Suppressor macrophage (primary cell): ENCODE measurements at regions not wholly inside any gene's neighbourhood (a gene's known extent, or its start where the extent isn't known, plus 50 kb on each side); places are given as distances from the start of the nearest gene placed in this dataset.
"Not testable (repeated sequence)": the region's sequence is repeated elsewhere in the genome, so short reads cannot be mapped to it uniquely, and the experiment has no call there.

Source experiments
- DNase-seq, 4 experiments: peaks; one replicate each; pipeline ENCODE4 v3.0.0-alpha.2; 2020 to 2022

- no peak for DNase-seq
Measured at GRCh38 chr20:41783423-41784208, 165.4 kb upstream of the CHD6 start.

DNA sequence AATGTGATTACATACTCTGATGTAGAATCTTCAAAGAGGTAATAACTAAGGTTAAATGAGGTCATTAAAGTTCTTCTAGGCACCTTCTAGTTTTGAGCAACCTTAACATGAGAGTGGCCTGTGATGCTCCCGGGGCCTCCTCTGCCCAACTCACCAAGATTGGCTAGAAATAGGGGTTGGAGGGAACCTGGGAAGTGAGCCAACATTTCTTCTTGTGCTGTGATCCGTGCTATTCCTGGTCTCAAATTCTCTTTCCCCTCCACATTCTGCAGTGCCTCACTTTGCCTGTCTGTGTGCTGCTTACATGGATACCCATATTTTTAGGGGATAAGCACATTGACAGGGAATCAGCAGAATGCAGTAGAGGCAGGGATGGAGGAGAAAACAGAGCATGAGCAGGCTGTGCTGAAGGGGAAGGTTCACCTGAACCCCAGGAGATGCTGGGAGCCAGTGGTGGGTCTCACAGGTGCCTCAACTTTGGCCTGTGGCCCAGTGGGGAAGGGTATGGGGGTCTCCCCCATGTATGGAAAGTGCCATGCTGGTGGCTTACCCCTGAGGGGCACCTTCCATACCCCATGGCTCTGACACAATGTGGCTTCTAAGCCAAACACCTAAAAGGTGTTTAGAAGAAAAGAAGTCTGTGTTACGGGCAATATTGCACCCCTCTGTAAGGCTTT is 164.7 kb upstream of the CHD6 start:
- no peak for DNase-seq

DNA sequence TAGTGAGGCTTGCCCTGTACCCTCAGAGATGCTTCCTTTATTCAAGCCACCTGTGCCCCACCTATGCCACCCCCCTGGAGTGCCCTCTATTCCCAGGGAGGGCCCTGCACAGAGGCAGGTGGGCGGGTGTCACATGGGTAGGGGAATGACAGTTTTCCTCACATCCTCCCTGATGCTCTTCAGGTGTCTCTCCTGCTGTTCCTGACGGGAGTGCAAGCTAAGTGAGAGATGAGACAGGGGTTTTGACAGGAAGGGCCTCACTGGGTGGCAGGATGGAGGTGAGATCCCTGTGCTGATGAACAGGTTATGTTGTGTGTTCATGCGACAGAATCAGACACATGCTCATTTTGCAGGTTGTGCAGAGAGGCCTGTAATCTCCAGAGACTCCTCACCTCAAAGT is 164.1 kb upstream of the CHD6 start:
- no peak for DNase-seq

GRCh38 chr20:41776421-41776820 is 158.2 kb upstream of the CHD6 start:
- no peak for DNase-seq

DNA sequence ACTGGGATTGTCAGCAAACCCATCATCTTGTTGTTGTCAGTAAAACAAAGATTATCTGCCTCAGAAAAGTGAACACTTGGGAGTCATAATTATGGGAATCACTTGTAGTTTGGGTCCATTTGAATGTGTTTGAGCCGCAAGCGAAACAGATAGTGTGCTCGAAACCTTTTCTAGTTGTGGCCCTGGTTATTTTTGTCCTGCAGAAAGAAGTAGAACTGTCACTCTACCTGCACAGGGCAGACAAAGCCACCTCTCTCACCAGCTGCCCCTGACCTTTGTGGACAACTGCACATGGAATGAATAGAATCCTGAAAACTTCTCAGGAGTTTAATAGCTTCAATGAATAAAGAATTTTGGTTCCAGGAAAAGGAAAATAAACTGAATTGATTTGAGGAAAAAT is 156.1 kb upstream of the CHD6 start:
- DNase-seq, result no peak

- no peak for DNase-seq
Measured at GRCh38 chr20:41770965-41771364, 152.8 kb upstream of the CHD6 start.

DNA sequence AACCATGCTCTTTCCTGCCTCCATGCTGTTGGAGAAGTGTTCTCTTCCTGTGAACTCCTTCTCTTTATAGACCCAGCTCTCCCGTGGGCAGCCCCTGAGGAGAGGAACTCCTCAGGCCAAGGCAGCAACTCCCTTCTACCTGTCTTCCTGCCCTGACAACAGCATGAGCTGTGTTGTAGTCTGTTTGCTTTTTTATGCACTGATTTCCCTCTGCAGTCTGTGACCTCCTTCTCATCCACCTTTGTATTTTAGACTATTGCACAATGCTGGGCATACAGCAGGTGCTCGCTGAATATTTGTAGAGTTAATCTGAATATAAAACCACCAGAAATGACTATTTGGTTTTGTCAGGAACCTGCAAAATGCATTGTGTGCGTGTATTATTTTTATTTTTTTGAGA is 152.2 kb upstream of the CHD6 start:
- no peak for DNase-seq

DNA sequence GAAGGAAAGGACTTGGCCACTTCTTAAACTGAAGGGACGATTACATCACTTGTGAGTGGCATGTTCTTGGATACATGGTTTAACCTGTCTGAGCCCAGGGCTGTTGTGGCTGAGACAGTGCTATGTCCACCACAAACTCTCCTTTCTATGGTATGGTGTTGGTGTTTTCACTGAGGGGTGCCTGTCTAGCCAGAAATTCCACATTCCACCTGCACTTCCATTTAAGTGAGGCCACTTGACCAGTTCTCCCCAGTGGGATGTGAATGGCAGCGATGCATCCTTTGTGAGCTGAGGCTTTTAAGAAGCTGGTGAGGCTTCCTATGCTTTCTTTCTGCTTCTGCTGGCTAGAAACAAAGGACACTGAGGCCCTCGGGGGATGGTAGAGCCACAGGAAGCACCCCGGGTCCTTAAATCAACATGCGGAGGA is 151.4 kb upstream of the CHD6 start:
- DNase-seq, result no peak

DNA sequence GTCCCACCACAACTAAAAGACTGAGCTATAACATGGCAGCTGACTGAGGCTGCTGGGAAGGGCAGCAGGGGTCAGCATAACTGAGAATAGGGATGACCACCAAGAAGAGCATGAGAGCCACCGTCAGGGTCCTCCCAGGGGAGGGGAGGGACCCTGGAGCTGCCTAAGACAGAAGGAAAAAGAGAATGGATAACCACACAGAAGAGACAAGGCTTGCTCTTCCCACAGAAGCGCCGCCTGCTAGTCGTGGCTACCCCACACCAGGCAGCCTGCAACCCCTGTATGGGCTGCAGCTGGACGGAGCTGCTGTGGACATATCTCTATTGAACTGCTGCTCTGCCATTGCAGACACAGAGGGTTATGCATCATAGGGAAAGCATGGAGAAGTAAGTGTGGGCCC is 132.0 kb upstream of the CHD6 start:
- DNase-seq, result no peak

DNA sequence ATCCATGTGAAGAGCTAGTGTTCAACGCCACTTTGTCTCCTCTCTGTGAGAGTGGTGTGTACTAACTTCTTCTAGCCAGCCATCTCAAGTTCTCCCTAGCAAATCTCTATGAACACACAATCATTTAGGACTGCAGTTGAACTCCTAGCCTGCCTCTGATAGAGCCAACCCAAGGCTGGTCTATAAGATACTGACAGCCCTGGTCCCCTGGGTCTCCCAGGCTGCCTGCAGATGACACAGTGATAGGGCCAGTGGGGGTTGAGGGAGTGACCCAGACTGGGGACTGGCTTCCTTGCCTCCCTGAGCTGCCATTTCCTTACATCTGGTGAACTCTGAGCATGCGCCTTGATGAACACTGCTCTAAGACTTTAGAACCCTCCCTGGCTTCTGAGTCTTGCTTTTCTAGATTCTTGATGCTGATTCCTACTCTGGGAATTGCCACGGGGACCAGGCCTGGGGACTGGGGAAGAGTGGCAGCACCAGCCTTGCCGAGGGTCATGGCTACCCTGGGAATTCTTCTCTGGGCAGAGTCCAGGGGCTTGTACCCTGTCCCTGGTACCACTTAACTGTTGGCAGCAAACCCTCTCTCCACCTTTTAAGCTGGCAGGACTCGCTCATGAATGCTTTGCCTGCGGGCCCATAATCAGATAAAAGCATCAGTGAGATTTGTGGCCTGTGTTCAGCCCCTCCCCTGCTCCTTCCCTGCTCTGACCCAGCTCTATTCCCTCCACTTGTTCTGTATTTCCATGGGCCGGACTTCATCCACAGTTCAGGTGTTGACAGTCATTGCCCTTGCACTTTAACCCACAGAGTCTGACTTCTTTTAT is 130.8 kb upstream of the CHD6 start:
- DNase-seq, result no peak

DNA sequence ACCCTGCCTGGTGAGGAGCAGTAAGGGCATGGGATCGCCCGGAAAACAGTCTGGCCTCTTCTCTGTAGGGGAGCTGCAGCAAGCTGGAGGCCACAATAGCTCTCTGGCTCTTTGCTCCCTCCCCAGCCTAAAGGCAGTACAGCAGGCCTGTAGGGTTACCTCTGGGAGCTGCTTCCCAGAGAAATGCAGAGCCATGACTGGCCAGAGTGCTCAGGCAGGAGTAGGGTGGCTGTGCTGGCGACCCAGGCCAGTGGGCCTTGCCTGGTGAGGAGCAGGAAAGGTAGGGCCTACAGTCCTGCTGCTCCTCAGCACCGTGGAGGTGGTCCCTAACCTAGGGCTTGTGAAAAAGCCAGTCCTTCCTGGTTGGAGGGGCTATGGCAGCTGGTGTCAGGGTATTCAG is 129.9 kb upstream of the CHD6 start:
- no peak for DNase-seq

GRCh38 chr20:41747226-41747625 is 129.0 kb upstream of the CHD6 start:
- no peak for DNase-seq

- DNase-seq, result no peak
Measured at GRCh38 chr20:41746635-41747034, 128.5 kb upstream of the CHD6 start.

DNA sequence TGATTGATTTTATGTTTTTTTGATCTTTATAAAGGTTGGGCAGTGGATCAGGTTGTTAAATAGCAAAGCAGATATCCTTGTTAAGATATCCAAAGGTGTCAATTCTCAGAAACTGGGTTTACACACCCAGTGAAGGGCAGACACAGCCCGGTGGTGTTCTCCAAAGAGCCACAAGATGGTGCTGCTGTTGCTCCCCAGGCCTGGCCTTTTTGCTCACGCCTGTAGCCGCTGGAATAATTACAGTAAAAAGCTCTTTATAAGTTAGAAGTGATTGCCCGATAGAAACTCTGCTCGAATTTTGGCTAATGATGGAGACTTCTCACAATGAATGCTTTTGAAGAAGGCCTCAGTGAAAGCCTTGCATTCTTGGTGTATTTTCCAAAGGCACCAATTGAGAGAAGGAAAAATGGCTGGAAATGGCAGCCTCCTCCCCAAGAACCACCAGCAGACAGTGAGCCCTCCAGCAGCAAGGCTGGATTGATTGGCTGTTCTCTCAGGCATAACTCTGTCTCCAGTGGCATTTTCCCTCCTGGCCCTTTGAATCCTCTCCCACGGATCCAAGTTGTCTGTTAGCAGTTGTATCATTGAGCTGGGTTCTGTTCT is 120.5 kb upstream of the CHD6 start:
- DNase-seq, result peak; percentile 44 to 69 (median 56)

DNA sequence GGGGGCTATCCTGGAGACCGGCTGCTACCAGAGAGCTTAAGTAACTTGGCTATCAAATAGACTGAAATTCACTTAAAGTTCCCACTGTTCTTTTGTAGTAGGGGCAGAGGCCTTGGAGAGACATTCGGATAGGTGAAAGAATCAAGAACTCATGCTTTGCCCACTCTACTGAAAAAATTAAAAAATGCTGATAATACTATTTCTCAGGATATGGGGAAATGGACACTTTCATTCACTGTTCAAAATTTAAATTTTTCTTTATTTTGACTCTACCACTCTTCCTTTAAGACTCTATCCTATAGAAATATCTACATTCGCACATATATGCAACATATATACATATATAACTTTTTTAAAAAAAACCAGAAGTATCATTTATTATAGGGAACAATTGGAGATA is 117.8 kb upstream of the CHD6 start:
- no peak for DNase-seq

GRCh38 chr20:41734506-41734945 is 116.3 kb upstream of the CHD6 start:
- DNase-seq, result peak; percentile 46 to 66 (median 58)

DNA sequence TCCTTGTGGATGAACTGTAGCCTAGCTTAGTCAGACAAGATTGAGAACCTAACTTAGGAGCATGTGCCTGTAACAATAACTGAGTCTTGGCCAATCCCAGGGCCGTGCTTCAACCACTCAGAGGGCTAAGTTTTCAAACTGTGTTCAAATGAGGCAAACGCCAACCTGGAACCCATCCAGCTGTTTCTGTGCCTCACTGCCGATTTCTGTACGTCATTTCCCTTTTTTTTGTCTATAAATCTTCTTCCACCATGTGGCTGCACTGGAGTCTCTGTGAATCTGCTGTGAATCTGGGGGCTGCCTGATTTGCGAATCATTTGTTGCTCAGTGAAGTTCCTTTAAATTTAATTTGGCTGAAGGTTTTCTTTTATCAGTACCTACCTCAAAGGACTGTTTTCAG is 115.0 kb upstream of the CHD6 start:
- peak; percentile 20 to 43 (median 29) for DNase-seq

GRCh38 chr20:41731198-41731597 is 113.0 kb upstream of the CHD6 start:
- not testable (repeated sequence) for DNase-seq

GRCh38 chr20:41727681-41728080 is 109.5 kb upstream of the CHD6 start:
- DNase-seq, result not testable (repeated sequence)

DNA sequence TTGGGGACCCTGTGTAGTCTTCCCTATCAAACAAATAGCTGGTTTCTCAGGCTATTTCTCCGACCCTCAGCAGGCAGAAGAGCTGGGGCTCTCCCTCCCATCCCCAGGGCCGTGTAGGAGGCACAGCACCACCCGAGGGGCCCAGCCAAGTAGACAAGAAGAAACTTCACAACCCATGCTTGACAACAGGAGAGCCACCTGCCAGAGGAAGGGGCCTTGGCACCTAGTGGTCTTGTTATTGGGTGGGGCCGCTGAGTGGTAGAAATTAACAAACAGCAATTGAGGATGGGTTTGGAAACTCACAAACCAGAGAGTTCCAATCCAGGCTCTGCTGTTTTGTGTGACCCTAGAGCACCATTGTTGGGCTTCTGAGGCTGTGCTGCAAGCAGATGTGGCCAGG is 108.5 kb upstream of the CHD6 start:
- DNase-seq, result no peak

DNA sequence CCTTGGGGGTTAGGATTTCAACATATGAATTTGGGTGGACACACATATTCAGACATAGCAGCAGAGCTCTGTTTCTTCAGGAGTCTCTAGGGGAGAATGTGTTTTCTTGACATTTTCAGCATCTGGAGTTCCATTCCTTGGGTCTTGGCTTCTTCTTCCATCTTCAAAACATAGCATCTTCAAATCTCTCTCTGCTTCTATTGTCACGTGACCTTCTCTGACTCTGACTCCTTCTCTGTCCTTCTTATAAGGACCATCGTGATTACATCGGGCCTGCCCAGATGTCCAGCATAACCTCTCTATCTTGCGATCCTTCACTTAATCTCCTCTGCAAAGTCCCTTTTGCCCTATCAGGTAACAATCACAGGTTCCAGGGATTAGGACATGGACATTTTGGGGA is 101.0 kb upstream of the CHD6 start:
- no peak for DNase-seq

DNA sequence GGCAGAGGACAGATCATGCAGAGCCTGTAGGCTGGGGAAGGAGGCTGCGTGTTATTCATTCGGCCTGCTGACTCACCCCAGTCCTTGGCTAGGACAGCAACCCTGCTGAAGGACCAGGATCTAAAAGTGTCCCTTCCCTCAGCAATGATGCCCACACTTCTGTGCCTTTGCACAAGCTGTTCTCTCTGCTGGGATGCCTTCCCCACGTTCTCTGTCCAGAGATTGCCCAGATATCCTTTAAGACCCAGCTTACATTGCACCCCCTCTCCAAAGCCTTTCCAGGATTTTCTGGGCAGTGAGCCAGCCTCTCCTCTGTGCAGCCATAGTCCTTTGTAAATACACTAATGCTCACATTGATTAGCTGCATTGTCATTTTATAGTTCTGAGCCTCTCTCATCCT is 99.3 kb upstream of the CHD6 start:
- DNase-seq, result no peak

DNA sequence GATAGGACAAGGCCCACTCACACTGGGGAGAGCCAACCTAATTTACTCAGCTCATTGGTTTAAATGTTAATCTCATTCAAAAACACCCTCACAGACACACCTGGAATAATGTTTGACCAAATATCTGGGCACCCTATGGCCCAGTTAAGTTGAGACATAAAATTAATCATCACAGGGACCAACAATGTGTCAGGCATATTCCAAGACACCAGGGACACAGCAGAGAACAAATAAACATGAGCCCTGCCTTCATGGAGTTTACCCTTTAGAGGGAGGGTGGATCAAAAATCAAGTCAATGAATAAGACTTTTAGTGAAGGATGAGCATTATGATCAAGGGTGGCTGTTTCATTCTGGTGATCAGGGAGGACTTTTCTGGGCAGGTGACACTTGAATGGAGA is 98.7 kb upstream of the CHD6 start:
- no peak for DNase-seq
